GM19467 (cell line): ENCODE measurements at regions not wholly inside any gene's neighbourhood (a gene's known extent, or its start where the extent isn't known, plus 50 kb on each side); places are given as distances from the start of the nearest gene placed in this dataset.

Experiments
- ATAC-seq: cut with Tn5 transposase; IDR thresholded peaks from one replicate; pipeline ENCODE4 v1.9.1; 2021; ENCODE audit warnings: mild to moderate bottlenecking, moderate library complexity; ENCODE audit not compliant: unreplicated experiment

- no peak for ATAC-seq
Observed at GRCh38 chr10:44593952-44594351, 209.1 kb upstream of the CXCL12 start.

GRCh38 chr10:44607116-44607515, 222.2 kb upstream of the CXCL12 start:
- ATAC-seq, result no peak

GRCh38 chr10:44618910-44619309, 234.0 kb upstream of the CXCL12 start:
- ATAC-seq, result no peak

- no peak for ATAC-seq
Observed at GRCh38 chr10:44619521-44619920, 234.6 kb upstream of the CXCL12 start.

- ATAC-seq, result no peak
Observed at GRCh38 chr10:44619975-44620374, 235.1 kb upstream of the CXCL12 start.

GRCh38 chr10:44627591-44628354, 242.9 kb upstream of the CXCL12 start:
- no peak for ATAC-seq

GRCh38 chr10:44628921-44629320, 244.0 kb upstream of the CXCL12 start:
- ATAC-seq, result no peak

GRCh38 chr10:44635176-44635575, 250.3 kb upstream of the CXCL12 start:
- no peak for ATAC-seq

GRCh38 chr10:44636625-44637024, 251.7 kb upstream of the CXCL12 start:
- no peak for ATAC-seq

GRCh38 chr10:44640429-44640828, 255.5 kb upstream of the CXCL12 start:
- no peak for ATAC-seq

GRCh38 chr10:44647473-44647872, 262.6 kb upstream of the CXCL12 start:
- ATAC-seq, result no peak

GRCh38 chr10:44647877-44648542, 263.1 kb upstream of the CXCL12 start:
- ATAC-seq, result peak; percentile 93

- no peak for ATAC-seq
Observed at GRCh38 chr10:44650691-44651661, 260.2 kb upstream of the TMEM72 start.

GRCh38 chr10:44651834-44652233, 259.3 kb upstream of the TMEM72 start:
- ATAC-seq, result no peak

GRCh38 chr10:44659320-44659719, 251.8 kb upstream of the TMEM72 start:
- ATAC-seq, result no peak

- ATAC-seq, result no peak
Observed at GRCh38 chr10:44660271-44660670, 250.9 kb upstream of the TMEM72 start.

GRCh38 chr10:44662051-44662450, 249.1 kb upstream of the TMEM72 start:
- ATAC-seq, result no peak

GRCh38 chr10:44668336-44668735, 242.8 kb upstream of the TMEM72 start:
- no peak for ATAC-seq

- ATAC-seq, result no peak
Observed at GRCh38 chr10:44671319-44671718, 239.8 kb upstream of the TMEM72 start.

- no peak for ATAC-seq
Observed at GRCh38 chr10:44673245-44673983, 237.7 kb upstream of the TMEM72 start.
